IMR-90 (cell line): ENCODE measurements at regions not wholly inside any gene's neighbourhood (a gene's known extent, or its start where the extent isn't known, plus 50 kb on each side); places are given as distances from the start of the nearest gene placed in this dataset.

Source experiments
- ATAC-seq: fragments of 200-7000 bp; cut with Tn5 transposase; 2 replicates; pipeline ENCODE4 v1.9.1; 2020; ENCODE audit warnings: low read depth, mild to moderate bottlenecking, moderate library complexity
- BruUV-seq: library from RNA; stranded (reverse); fragments of 400-500 nt; replicated peaks from 2 replicates; lab custom pipeline; 2021; lab: Mats Ljungman, UMichigan
- CTCF ChIA-PET: fragments of 300-600 bp; formaldehyde crosslinking; extraction: SDS; loops from one replicate; lab custom pipeline; 2021; ENCODE audit warnings: antibody characterized with exemption; lab: Yijun Ruan, JAX
- POLR2A ChIA-PET: fragments of 300-600 bp; sonication (Branson Sonifier 250); formaldehyde crosslinking; loops from one replicate; lab custom pipeline; 2022; ENCODE audit warnings: antibody characterized with exemption; ENCODE audit not compliant: unreplicated experiment; lab: Charles Lee
- DNase-seq: peaks from one replicate; pipeline ENCODE4 v3.0.0; 2013
- H2AFZ ChIP-seq: replicated peaks from 2 replicates; pipeline ENCODE3; 2013; ENCODE audit warnings: low read length, mild to moderate bottlenecking; ENCODE audit not compliant: poor library complexity
- H2AK5ac ChIP-seq: 2 replicates; pipeline ENCODE4 v1.6.1; 2013; ENCODE audit warnings: low read depth, low read length, inconsistent platforms
- H2AK9ac ChIP-seq: replicated peaks from 2 replicates; pipeline ENCODE3; 2013; ENCODE audit warnings: mild to moderate bottlenecking, low read depth, low read length, moderate library complexity; ENCODE audit not compliant: poor library complexity
- H2BK120ac ChIP-seq: 2 replicates; pipeline ENCODE4 v1.6.1; 2013; ENCODE audit warnings: low read depth, low read length, inconsistent platforms
- H2BK15ac ChIP-seq: 3 replicates; pipeline ENCODE4 v1.6.1; 2013; ENCODE audit warnings: low read depth, low read length, inconsistent platforms
- H2BK20ac ChIP-seq: 2 replicates; pipeline ENCODE4 v1.6.1; 2013; ENCODE audit warnings: low read depth, mild to moderate bottlenecking, inconsistent platforms, low read length, moderate library complexity
- H2BK5ac ChIP-seq: 2 replicates; pipeline ENCODE4 v1.6.1; 2013; ENCODE audit warnings: mild to moderate bottlenecking, low read depth, low read length, inconsistent platforms; ENCODE audit not compliant: poor library complexity, severe bottlenecking
- H3K14ac ChIP-seq: replicated peaks from 2 replicates; pipeline ENCODE4 v1.6.1; 2013; ENCODE audit warnings: low read depth, low read length, inconsistent platforms
- H3K18ac ChIP-seq: 2 replicates; pipeline ENCODE4 v1.6.1; 2013; ENCODE audit warnings: low read depth, low read length, control low read depth
- H3K23ac ChIP-seq: 2 replicates; pipeline ENCODE4 v1.6.1; 2013; ENCODE audit warnings: low read depth, low read length, inconsistent platforms
- H3K27ac ChIP-seq: 2 replicates; pipeline ENCODE4 v1.5.1; 2013; ENCODE audit warnings: mild to moderate bottlenecking, control low read depth, low read length; ENCODE audit not compliant: insufficient read depth
- H3K27me3 ChIP-seq: 2 replicates; pipeline ENCODE4 v1.6.1; 2013; ENCODE audit warnings: low read length; ENCODE audit not compliant: control insufficient read depth, insufficient read depth
- H3K36me3 ChIP-seq: 2 replicates; pipeline ENCODE4 v1.6.1; 2013; ENCODE audit warnings: low read length, mixed read lengths; ENCODE audit not compliant: control insufficient read depth, insufficient read depth
- H3K4ac ChIP-seq: 2 replicates; pipeline ENCODE4 v1.6.1; 2013; ENCODE audit warnings: low read depth, low read length, inconsistent platforms
- H3K4me1 ChIP-seq: 2 replicates; pipeline ENCODE4 v1.6.1; 2013; ENCODE audit warnings: low read length, mixed read lengths; ENCODE audit not compliant: control insufficient read depth, insufficient read depth
- H3K4me2 ChIP-seq: 2 replicates; pipeline ENCODE4 v1.6.1; 2013; ENCODE audit warnings: low read depth, mild to moderate bottlenecking, control low read depth, low read length, moderate library complexity
- H3K4me3 ChIP-seq: 2 replicates; pipeline ENCODE4 v1.5.1; 2013; ENCODE audit warnings: low read depth, mild to moderate bottlenecking, control low read depth, low read length, moderate library complexity; ENCODE audit not compliant: insufficient read depth
- H3K56ac ChIP-seq: 2 replicates; pipeline ENCODE4 v1.6.1; 2013; ENCODE audit warnings: low read length, inconsistent platforms; ENCODE audit not compliant: insufficient read depth; ENCODE audit errors: extremely low read depth
- H3K79me1 ChIP-seq, 2 experiments: 2 replicates each; pipeline ENCODE4 v1.6.1; 2013; ENCODE audit warnings: low read length in 2 of 2, inconsistent platforms in 1 of 2, low read depth in 1 of 2
- H3K9ac ChIP-seq: 2 replicates; pipeline ENCODE4 v1.6.1; 2013; ENCODE audit warnings: low read depth, low read length, control low read depth
- H3K9me1 ChIP-seq: 2 replicates; pipeline ENCODE4 v1.6.1; 2013; ENCODE audit warnings: low read length, inconsistent platforms; ENCODE audit not compliant: insufficient read depth
- H3K9me3 ChIP-seq: 2 replicates; pipeline ENCODE4 v1.6.1; 2013; ENCODE audit warnings: low read length; ENCODE audit not compliant: control insufficient read depth, insufficient read depth
- H4K20me1 ChIP-seq: 2 replicates; pipeline ENCODE4 v1.6.1; 2013; ENCODE audit warnings: low read length, inconsistent platforms; ENCODE audit not compliant: insufficient read depth
- H4K5ac ChIP-seq: 2 replicates; pipeline ENCODE4 v1.6.1; 2013; ENCODE audit warnings: mild to moderate bottlenecking, low read depth, low read length, control low read depth
- H4K8ac ChIP-seq, 2 experiments: 2 replicates each; pipeline ENCODE4 v1.6.1; 2013; ENCODE audit warnings: low read depth in 2 of 2, low read length in 2 of 2, control low read depth in 1 of 2, inconsistent platforms in 1 of 2
- H4K91ac ChIP-seq: 2 replicates; pipeline ENCODE4 v1.6.1; 2013; ENCODE audit warnings: low read depth, low read length, inconsistent platforms; ENCODE audit not compliant: insufficient read depth
- CEBPB ChIP-seq: IDR thresholded peaks from 2 replicates; pipeline ENCODE4 v1.6.1; 2012; ENCODE audit warnings: low read depth, low read length, improper control_type of control experiment
- POLR2A ChIP-seq: IDR thresholded peaks from 2 replicates; pipeline ENCODE4 v1.6.1; 2012; ENCODE audit warnings: mild to moderate bottlenecking, low read depth, low read length
- WGBS, 2 experiments: methylation state at CpG; one replicate each; pipeline versions ENCODE4 v1.1.5 to v1.1.7; 2013; ENCODE audit warnings: missing lambda C conversion rate in 2 of 2; ENCODE audit not compliant: insufficient read length in 1 of 2; ENCODE audit errors: extremely low coverage in 2 of 2; 5-methylcytosine and 5-hydroxymethylcytosine counted together
- dilution Hi-C: fragments of 300-500 bp; cut with HindIII; formaldehyde crosslinking; loops from one replicate; pipeline ENCODE4 v1.14.3; 2018; ENCODE audit warnings: low sequenced_read_pairs; ENCODE audit not compliant: unreplicated experiment
- in situ Hi-C: fragments of 300-500 bp; cut with MboI; formaldehyde crosslinking; loops from 3 replicates; pipeline ENCODE4 v1.14.3; 2019; ENCODE audit warnings: low sequenced_read_pairs, inconsistent platforms, mixed read lengths
- intact Hi-C: fragments of 100-400 bp; cut with micrococcal nuclease; formaldehyde crosslinking; loops from 2 replicates; pipeline ENCODE4 v1.10.0; 2022

DNA sequence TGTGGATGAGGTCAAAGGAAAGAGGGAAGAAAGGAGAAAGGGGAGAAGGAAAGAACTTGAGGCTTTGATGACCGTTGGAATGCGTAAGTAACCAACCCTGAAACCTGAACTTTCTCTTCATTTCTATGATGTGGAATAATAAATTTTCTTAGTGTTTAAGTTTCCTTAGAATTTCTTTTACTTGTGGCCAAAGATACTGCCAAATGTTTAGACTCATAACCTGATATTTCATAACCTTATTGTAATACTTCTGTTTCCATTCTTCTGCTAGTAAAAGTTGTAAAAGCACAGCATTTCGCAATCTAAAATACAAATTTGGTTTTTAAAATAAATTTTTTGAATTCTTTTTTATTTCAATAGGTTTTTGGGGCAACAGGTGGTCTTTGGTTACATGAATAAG is 258.5 kb upstream of the GIMD1 start:
- in situ Hi-C loops, result no loop called here
- CTCF ChIA-PET, result no interaction called here
- no peak overlapping the region for H3K9ac ChIP-seq

More for the DNA sequence above, 258.5 kb upstream of the GIMD1 start:
- no peak overlapping the region for H3K27ac ChIP-seq
- H3K79me1 ChIP-seq, result no peaks in the 10 kb centered on the region
- no peak overlapping the region for H2BK15ac ChIP-seq
- DNase-seq (no peak), ATAC-seq (no peak)
- H2AK5ac ChIP-seq, result no peak overlapping the region
- no peak overlapping the region for H4K8ac ChIP-seq
- dilution Hi-C loops (no loop called here), intact Hi-C loops (no loop called here)
- H2AK9ac ChIP-seq, result no peak overlapping the region
- no peaks in the 10 kb centered on the region for H4K20me1 ChIP-seq
- no peaks in the 10 kb centered on the region for H3K9me1 ChIP-seq
- no TSS peak for BruUV-seq
- H2BK20ac ChIP-seq, result no peak overlapping the region
- H2AFZ ChIP-seq, result no peak overlapping the region
- no peaks in the 10 kb centered on the region for H3K27me3 ChIP-seq
- no peak overlapping the region for H4K5ac ChIP-seq
- WGBS, 2 experiments, result no CpG with 5 or more reads among the region's 3 CpGs
- H2BK5ac ChIP-seq, result no peak overlapping the region
- H2BK120ac ChIP-seq, result no peak overlapping the region
- POLR2A ChIA-PET, result no interaction called here
- no peaks in the 10 kb centered on the region for H3K4me1 ChIP-seq
- no peak overlapping the region for H4K91ac ChIP-seq
- TF ChIP-seq POLR2A (no peak), CEBPB (0 out of 2 replicates have a peak, but pooled peaks have one; percentile 7)
- no peak overlapping the region for H3K56ac ChIP-seq
- H3K4ac ChIP-seq, result no peak overlapping the region
- H3K9me3 ChIP-seq, result no peaks in the 10 kb centered on the region
- no peak overlapping the region for H3K4me2 ChIP-seq
- H3K18ac ChIP-seq, result no peak overlapping the region
- H3K4me3 ChIP-seq, result no peak overlapping the region
- no peak overlapping the region for H3K23ac ChIP-seq
- no peaks in the 10 kb centered on the region for H3K36me3 ChIP-seq
- no peak overlapping the region for H3K14ac ChIP-seq
